H9 (cell line): ENCODE measurements at regions not wholly inside any gene's neighbourhood (a gene's known extent, or its start where the extent isn't known, plus 50 kb on each side); places are given as distances from the start of the nearest gene placed in this dataset.

Source experiments
- DNase-seq: peaks from one replicate; pipeline ENCODE4 v3.0.0-alpha.2; 2017
- H2AFZ ChIP-seq: one replicate; pipeline ENCODE4 v1.6.1; 2013; ENCODE audit warnings: mild to moderate bottlenecking, low read length, control low read depth, moderate library complexity
- H2AK5ac ChIP-seq: 2 replicates; pipeline ENCODE4 v1.6.1; 2013; ENCODE audit warnings: low read length, control low read depth, mixed read lengths; ENCODE audit not compliant: insufficient read length
- H2BK120ac ChIP-seq: one replicate; pipeline ENCODE4 v1.6.1; 2013; ENCODE audit warnings: low read depth, mild to moderate bottlenecking, low read length, control low read depth, inconsistent platforms; ENCODE audit not compliant: poor library complexity, severe bottlenecking
- H2BK12ac ChIP-seq: 2 replicates; pipeline ENCODE4 v1.6.1; 2013; ENCODE audit warnings: low read length, control low read depth, mixed read lengths, low read depth; ENCODE audit not compliant: insufficient read length
- H2BK15ac ChIP-seq: 2 replicates; pipeline ENCODE4 v1.6.1; 2013; ENCODE audit warnings: low read depth, low read length, control low read depth
- H2BK20ac ChIP-seq: one replicate; pipeline ENCODE4 v1.6.1; 2013; ENCODE audit warnings: low read depth, mild to moderate bottlenecking, low read length, control low read depth, inconsistent platforms; ENCODE audit not compliant: poor library complexity, severe bottlenecking
- H2BK5ac ChIP-seq: 2 replicates; pipeline ENCODE4 v1.6.1; 2013; ENCODE audit warnings: low read length, control low read depth, mixed read lengths; ENCODE audit not compliant: insufficient read length
- H3K14ac ChIP-seq: 2 replicates; pipeline ENCODE4 v1.6.1; 2013; ENCODE audit warnings: low read length, control low read depth; ENCODE audit not compliant: insufficient read depth
- H3K18ac ChIP-seq: 2 replicates; pipeline ENCODE4 v1.6.1; 2013; ENCODE audit warnings: low read depth, mild to moderate bottlenecking, mixed read lengths, low read length, control low read depth; ENCODE audit not compliant: insufficient read length
- H3K23ac ChIP-seq: 2 replicates; pipeline ENCODE4 v1.6.1; 2013; ENCODE audit warnings: low read length, control low read depth, mixed read lengths, low read depth; ENCODE audit not compliant: insufficient read length
- H3K23me2 ChIP-seq: 2 replicates; pipeline ENCODE4 v1.6.1; 2013; ENCODE audit warnings: low read depth, mild to moderate bottlenecking, mixed read lengths, low read length, control low read depth; ENCODE audit not compliant: insufficient read length, poor library complexity, severe bottlenecking
- H3K27ac ChIP-seq: 2 replicates; pipeline ENCODE4 v1.5.1; 2013; ENCODE audit warnings: low read length, control low read depth, mixed read lengths, low read depth; ENCODE audit not compliant: insufficient read length
- H3K27me3 ChIP-seq: 2 replicates; pipeline ENCODE4 v1.6.1; 2013; ENCODE audit warnings: low read length, control low read depth, inconsistent platforms; ENCODE audit not compliant: insufficient read depth
- H3K4ac ChIP-seq: 2 replicates; pipeline ENCODE4 v1.6.1; 2013; ENCODE audit warnings: low read depth, mild to moderate bottlenecking, control low read depth, inconsistent platforms, low read length, moderate library complexity
- H3K4me1 ChIP-seq: 2 replicates; pipeline ENCODE4 v1.6.1; 2013; ENCODE audit warnings: low read length, control low read depth, inconsistent platforms; ENCODE audit not compliant: insufficient read depth
- H3K4me2 ChIP-seq: 2 replicates; pipeline ENCODE4 v1.6.1; 2013; ENCODE audit warnings: low read length, control low read depth, mixed read lengths; ENCODE audit not compliant: insufficient read length, insufficient read depth
- H3K56ac ChIP-seq: 2 replicates; pipeline ENCODE4 v1.6.1; 2013; ENCODE audit warnings: low read depth, mild to moderate bottlenecking, mixed read lengths, low read length, control low read depth; ENCODE audit not compliant: insufficient read length
- H3K79me1 ChIP-seq: 2 replicates; pipeline ENCODE4 v1.6.1; 2013; ENCODE audit warnings: low read depth, mild to moderate bottlenecking, moderate library complexity, low read length, control low read depth, inconsistent platforms; ENCODE audit not compliant: insufficient read depth, poor library complexity, severe bottlenecking
- H3K79me2 ChIP-seq: 2 replicates; pipeline ENCODE4 v1.6.1; 2013; ENCODE audit warnings: low read length, control low read depth, inconsistent platforms; ENCODE audit not compliant: insufficient read depth
- H3K9ac ChIP-seq: 2 replicates; pipeline ENCODE4 v1.6.1; 2013; ENCODE audit warnings: low read length, control low read depth, mixed read lengths; ENCODE audit not compliant: insufficient read length; ENCODE audit errors: extremely low read depth
- H3K9me3 ChIP-seq: one replicate; pipeline ENCODE4 v1.6.1; 2013; ENCODE audit warnings: low read depth, low read length, inconsistent platforms; ENCODE audit not compliant: control insufficient read depth
- H3T11ph ChIP-seq: one replicate; pipeline ENCODE4 v1.6.1; 2013; ENCODE audit warnings: mild to moderate bottlenecking, low read length, control low read depth, inconsistent platforms
- H4K20me1 ChIP-seq: one replicate; pipeline ENCODE4 v1.6.1; 2013; ENCODE audit not compliant: control insufficient read depth, insufficient read length, insufficient read depth
- H4K5ac ChIP-seq: 2 replicates; pipeline ENCODE4 v1.6.1; 2013; ENCODE audit warnings: low read depth, mild to moderate bottlenecking, mixed read lengths, low read length, control low read depth; ENCODE audit not compliant: insufficient read length
- H4K8ac ChIP-seq: replicated peaks from 2 replicates; pipeline ENCODE4 v1.6.1; 2013; ENCODE audit warnings: low read length, control low read depth, mixed read lengths, low read depth; ENCODE audit not compliant: insufficient read length
- H4K91ac ChIP-seq: 2 replicates; pipeline ENCODE4 v1.6.1; 2013; ENCODE audit warnings: low read depth, mild to moderate bottlenecking, moderate library complexity, mixed read lengths, low read length, control low read depth; ENCODE audit not compliant: insufficient read length
- H3K27ac Mint-ChIP-seq, 3 experiments: 2 replicates in 2 of 3; 3 replicates in 1 of 3; pipeline ENCODE4 v1.8.0; 2020 to 2021; ENCODE audit warnings: mixed read lengths in 3 of 3, mild to moderate bottlenecking in 1 of 3, moderate library complexity in 1 of 3
- H3K27me3 Mint-ChIP-seq: 2 replicates; pipeline ENCODE4 v1.8.0; 2021; ENCODE audit warnings: low read depth, mild to moderate bottlenecking, moderate library complexity, mixed read lengths
- H3K36me3 Mint-ChIP-seq, 3 experiments: 2 replicates in 2 of 3; 3 replicates in 1 of 3; pipeline ENCODE4 v1.8.0; 2020 to 2021; ENCODE audit warnings: low read depth in 3 of 3, mixed read lengths in 3 of 3; ENCODE audit not compliant: insufficient read depth in 1 of 3
- H3K4me1 Mint-ChIP-seq, 2 experiments: 2 replicates each; pipeline ENCODE4 v1.8.0; 2020; ENCODE audit warnings: mixed read lengths in 2 of 2
- H3K4me3 Mint-ChIP-seq, 2 experiments: 2 replicates in 1 of 2; 3 replicates in 1 of 2; pipeline ENCODE4 v1.8.0; 2020 to 2021; ENCODE audit warnings: mild to moderate bottlenecking in 2 of 2, mixed read lengths in 2 of 2, moderate library complexity in 1 of 2
- H3K9me3 Mint-ChIP-seq, 2 experiments: 2 replicates in 1 of 2; 3 replicates in 1 of 2; pipeline ENCODE4 v1.8.0; 2020; ENCODE audit warnings: mild to moderate bottlenecking in 2 of 2, mixed read lengths in 2 of 2, moderate library complexity in 1 of 2
- CTCF ChIP-seq: fragments of 200-600 bp; sonication (generic); conservative IDR thresholded peaks from 3 replicates; pipeline ENCODE4 v1.8.0; 2021; ENCODE audit warnings: antibody characterized with exemption, mild to moderate bottlenecking
- WGBS: extraction: QIAGEN DNeasy Blood & Tissue Kit; methylation state at CpG from one replicate; pipeline ENCODE4 v1.1.7; 2013; ENCODE audit warnings: missing lambda C conversion rate, low lambda C conversion rate, mixed read lengths; ENCODE audit not compliant: insufficient read length; ENCODE audit errors: extremely low coverage; 5-methylcytosine and 5-hydroxymethylcytosine counted together

GRCh38 chrX:26873736-26874135, 589.4 kb downstream of the PPP4R3C start:
- H3K79me1 ChIP-seq: no peaks in the 10 kb centered on the region

More at GRCh38 chrX:26873736-26874135, 589.4 kb downstream of the PPP4R3C start:
- H3K4me1 Mint-ChIP-seq: no peaks in the 10 kb centered on the region
- Histone ChIP-seq H3K23me2 (no peaks in the 10 kb centered on the region), H3K79me2 (no peaks in the 10 kb centered on the region), H2AK5ac (no peak overlapping the region), H3K4ac (no peak overlapping the region), H3K9ac (no peak overlapping the region), H2AFZ (no peak overlapping the region), H3K23ac (no peak overlapping the region), H4K91ac (no peak overlapping the region), H2BK12ac (no peak overlapping the region), H2BK20ac (no peak overlapping the region), H3K14ac (no peak overlapping the region), H3K4me2 (no peak overlapping the region), H2BK5ac (no peak overlapping the region), H4K20me1 (no peaks in the 10 kb centered on the region), H3K27me3 (no peaks in the 10 kb centered on the region), H3K4me1 (no peaks in the 10 kb centered on the region), H3K27ac (no peak overlapping the region), H4K8ac (no peak overlapping the region), H3K18ac (no peak overlapping the region), H3T11ph (no peak overlapping the region), H2BK120ac (no peak overlapping the region), H2BK15ac (no peak overlapping the region), H3K56ac (no peak overlapping the region), H3K9me3 (peaks cover 53% of the 10 kb centered on the region), H4K5ac (no peak overlapping the region)
- WGBS: no CpG with 5 or more reads among the region's 29 CpGs
- no peak for TF ChIP-seq CTCF
- H3K4me3 Mint-ChIP-seq: no peak overlapping the region
- no peak overlapping the region for H3K27ac Mint-ChIP-seq
- H3K36me3 Mint-ChIP-seq: peaks cover 0 to 11% (median 5%) of the 10 kb centered on the region in 3 experiments; a peak in 3 of 7 replicates
- no peak for DNase-seq
- peaks cover 57 to 58% of the 10 kb centered on the region in 2 experiments for H3K9me3 Mint-ChIP-seq
- H3K27me3 Mint-ChIP-seq: no peaks in the 10 kb centered on the region; the same call in 1 of the 2 replicates
